ENCODE measurements at regions not wholly inside any gene's neighbourhood (a gene's known extent, or its start where the extent isn't known, plus 50 kb on each side); places are given as distances from the start of the nearest gene placed in this dataset.

- H3K9me1 ChIP-seq (ENCODE audit: control insufficient read depth, insufficient read depth, low read length): no peaks in the 10 kb centered on the region
- H3K79me2 ChIP-seq (ENCODE audit: control insufficient read depth, insufficient read depth, low read length): no peaks in the 10 kb centered on the region
- WGBS (ENCODE audit: insufficient coverage, low coverage, missing lambda C conversion rate): 2% methylated on average over 3 of the region's 3 CpGs
- H3K27ac ChIP-seq (ENCODE audit: extremely low read depth, low read depth, low read length): no peak overlapping the region
- ChIA-PET CTCF (ENCODE audit: low intra/inter-chr PET ratio) (no interaction called here), POLR2A (no interaction called here)
- H3K27me3 ChIP-seq (ENCODE audit: control insufficient read depth in 2 of 2, insufficient read depth in 2 of 2, low read length in 2 of 2): no peaks in the 10 kb centered on the region
- no peak overlapping the region for H3K4me2 ChIP-seq (ENCODE audit: insufficient read depth, low read length)
- no peaks in the 10 kb centered on the region for H3K36me3 ChIP-seq (ENCODE audit: control insufficient read depth, insufficient read depth, low read length)
- BruUV-seq (replicated peaks): no TSS peak
- H3K4me3 ChIP-seq: no peak overlapping the region
- no peaks in the 10 kb centered on the region for H4K20me1 ChIP-seq (replicated peaks; ENCODE audit: control insufficient read depth, insufficient read depth, low read length)
- no peaks in the 10 kb centered on the region for H3K9me3 ChIP-seq (replicated peaks; ENCODE audit: control insufficient read depth, insufficient read depth, low read depth, low read length)
- no peaks in the 10 kb centered on the region for H3K4me1 ChIP-seq (replicated peaks in 1 of 2; ENCODE audit: control insufficient read depth in 2 of 2, insufficient read depth in 2 of 2, low read length in 2 of 2)
- intact Hi-C loops (cut with micrococcal nuclease) (no loop called here), in situ Hi-C loops (cut with MboI) (no loop called here)
- no peak overlapping the region for H3K9ac ChIP-seq (ENCODE audit: insufficient read depth in 1 of 2, low read depth in 2 of 2, low read length in 2 of 2)
- FAIRE-seq: no peak
- no peak for ATAC-seq
- no peak for DNase-seq (ENCODE audit: extremely low read depth in 1 of 4, low spot score in 3 of 4)
- no peak overlapping the region for H2AFZ ChIP-seq (ENCODE audit: low read depth, low read length)
- TF ChIP-seq ZNF830 (CRISPR knock-in tag; IDR thresholded peaks at IDR 0.05) (no peak), CBX1 (IDR thresholded peaks at IDR 0.05; ENCODE audit: low read depth) (no peak), SPI1 (IDR thresholded peaks at IDR 0.05; ENCODE audit: borderline replicate concordance, low read depth, low read length) (no peak), PHTF2 (CRISPR knock-in tag; IDR thresholded peaks at IDR 0.05) (no peak), ZKSCAN8 (CRISPR knock-in tag; IDR thresholded peaks at IDR 0.05) (no peak), HOXB6 (CRISPR knock-in tag; IDR thresholded peaks at IDR 0.05; ENCODE audit: borderline replicate concordance) (no peak), NR2C1 (IDR thresholded peaks at IDR 0.05) (no peak), NR2C1 (tag; IDR thresholded peaks at IDR 0.05) (no peak), MCM7 (IDR thresholded peaks at IDR 0.05) (no peak), NKRF (IDR thresholded peaks at IDR 0.05; ENCODE audit: borderline replicate concordance) (no peak), GABPA (tag; conservative IDR thresholded peaks at IDR 0.05; ENCODE audit: low read depth) (no peak), ILK (tag; IDR thresholded peaks at IDR 0.05; ENCODE audit: borderline replicate concordance, low read depth) (no peak), ZNF551 (CRISPR knock-in tag; IDR thresholded peaks at IDR 0.05) (no peak), ARNT (IDR thresholded peaks at IDR 0.05) (no peak)
- TF ChIP-seq, protein P1, sequence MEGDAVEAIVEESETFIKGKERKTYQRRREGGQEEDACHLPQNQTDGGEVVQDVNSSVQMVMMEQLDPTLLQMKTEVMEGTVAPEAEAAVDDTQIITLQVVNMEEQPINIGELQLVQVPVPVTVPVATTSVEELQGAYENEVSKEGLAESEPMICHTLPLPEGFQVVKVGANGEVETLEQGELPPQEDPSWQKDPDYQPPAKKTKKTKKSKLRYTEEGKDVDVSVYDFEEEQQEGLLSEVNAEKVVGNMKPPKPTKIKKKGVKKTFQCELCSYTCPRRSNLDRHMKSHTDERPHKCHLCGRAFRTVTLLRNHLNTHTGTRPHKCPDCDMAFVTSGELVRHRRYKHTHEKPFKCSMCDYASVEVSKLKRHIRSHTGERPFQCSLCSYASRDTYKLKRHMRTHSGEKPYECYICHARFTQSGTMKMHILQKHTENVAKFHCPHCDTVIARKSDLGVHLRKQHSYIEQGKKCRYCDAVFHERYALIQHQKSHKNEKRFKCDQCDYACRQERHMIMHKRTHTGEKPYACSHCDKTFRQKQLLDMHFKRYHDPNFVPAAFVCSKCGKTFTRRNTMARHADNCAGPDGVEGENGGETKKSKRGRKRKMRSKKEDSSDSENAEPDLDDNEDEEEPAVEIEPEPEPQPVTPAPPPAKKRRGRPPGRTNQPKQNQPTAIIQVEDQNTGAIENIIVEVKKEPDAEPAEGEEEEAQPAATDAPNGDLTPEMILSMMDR (IDR thresholded peaks at IDR 0.05 in 2 of 3, conservative IDR thresholded peaks at IDR 0.05 in 1 of 3; ENCODE audit: insufficient read depth in 2 of 3, low read depth in 1 of 3, low read length in 3 of 3): no peak
Measured at GRCh38 chr4:144564358-144564757, 81.6 kb upstream of the HHIP start.
